Chondrocyte (in vitro differentiated cells): ENCODE measurements at regions not wholly inside any gene's neighbourhood (a gene's known extent, or its start where the extent isn't known, plus 50 kb on each side); places are given as distances from the start of the nearest gene placed in this dataset.
A peak's percentile ranks its signal among the peaks of the same experiment; 100 is the strongest.

ENCODE experiments used
- DNase-seq: peaks from one replicate; pipeline ENCODE4 v3.0.0; 2021; ENCODE audit warnings: mixed read lengths, low spot score
- H3K27ac Mint-ChIP-seq: one replicate; pipeline ENCODE4 v1.8.0; 2021; ENCODE audit warnings: mild to moderate bottlenecking, moderate library complexity, mixed read lengths; ENCODE audit not compliant: unreplicated experiment
- H3K27me3 Mint-ChIP-seq: 2 replicates; pipeline ENCODE4 v1.8.0; 2021; ENCODE audit warnings: low read depth, mixed read lengths
- H3K36me3 Mint-ChIP-seq: 2 replicates; pipeline ENCODE4 v1.8.0; 2021; ENCODE audit warnings: low read depth, mixed read lengths
- H3K4me1 Mint-ChIP-seq: 2 replicates; pipeline ENCODE4 v1.8.0; 2021; ENCODE audit warnings: low read depth, mild to moderate bottlenecking, mixed read lengths
- H3K4me3 Mint-ChIP-seq: one replicate; pipeline ENCODE4 v1.8.0; 2021; ENCODE audit warnings: mild to moderate bottlenecking, moderate library complexity, mixed read lengths; ENCODE audit not compliant: unreplicated experiment
- H3K9me3 Mint-ChIP-seq: 2 replicates; pipeline ENCODE4 v1.8.0; 2021; ENCODE audit warnings: low read depth, mixed read lengths
- TF ChIP-seq, protein P1 (sequence below): fragments of 200-600 bp; sonication (generic); IDR thresholded peaks from 2 replicates; pipeline ENCODE4 v1.5.0; 2021; ENCODE audit warnings: antibody characterized with exemption, mild to moderate bottlenecking, moderate library complexity

DNA sequence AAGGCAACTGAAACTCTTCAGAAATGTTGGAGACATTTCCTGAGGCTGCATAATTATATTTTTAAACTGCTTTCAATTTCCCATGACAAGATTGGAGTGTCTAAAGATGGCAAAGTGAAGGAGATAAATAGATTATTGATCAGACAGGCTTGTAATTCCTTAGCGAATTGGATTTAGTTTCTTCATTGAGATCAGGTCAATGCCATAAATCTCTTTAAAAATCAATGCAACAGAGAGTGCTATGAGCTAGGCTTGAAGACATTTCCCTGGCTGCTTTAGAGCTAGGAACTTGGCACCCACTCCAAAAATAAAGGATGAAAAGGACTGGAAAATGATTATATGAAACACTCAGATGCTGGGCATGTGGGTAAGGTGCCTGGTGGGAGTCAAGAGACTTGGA lies 828.4 kb downstream of the TLR4 start:
- H3K4me3 Mint-ChIP-seq = no peak overlapping the region
- TF ChIP-seq, protein P1, sequence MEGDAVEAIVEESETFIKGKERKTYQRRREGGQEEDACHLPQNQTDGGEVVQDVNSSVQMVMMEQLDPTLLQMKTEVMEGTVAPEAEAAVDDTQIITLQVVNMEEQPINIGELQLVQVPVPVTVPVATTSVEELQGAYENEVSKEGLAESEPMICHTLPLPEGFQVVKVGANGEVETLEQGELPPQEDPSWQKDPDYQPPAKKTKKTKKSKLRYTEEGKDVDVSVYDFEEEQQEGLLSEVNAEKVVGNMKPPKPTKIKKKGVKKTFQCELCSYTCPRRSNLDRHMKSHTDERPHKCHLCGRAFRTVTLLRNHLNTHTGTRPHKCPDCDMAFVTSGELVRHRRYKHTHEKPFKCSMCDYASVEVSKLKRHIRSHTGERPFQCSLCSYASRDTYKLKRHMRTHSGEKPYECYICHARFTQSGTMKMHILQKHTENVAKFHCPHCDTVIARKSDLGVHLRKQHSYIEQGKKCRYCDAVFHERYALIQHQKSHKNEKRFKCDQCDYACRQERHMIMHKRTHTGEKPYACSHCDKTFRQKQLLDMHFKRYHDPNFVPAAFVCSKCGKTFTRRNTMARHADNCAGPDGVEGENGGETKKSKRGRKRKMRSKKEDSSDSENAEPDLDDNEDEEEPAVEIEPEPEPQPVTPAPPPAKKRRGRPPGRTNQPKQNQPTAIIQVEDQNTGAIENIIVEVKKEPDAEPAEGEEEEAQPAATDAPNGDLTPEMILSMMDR = no peak
- peaks cover 2% of the 10 kb centered on the region for H3K27me3 Mint-ChIP-seq
- no peak overlapping the region for H3K27ac Mint-ChIP-seq
- peaks cover 39% of the 10 kb centered on the region for H3K4me1 Mint-ChIP-seq
- no peak for DNase-seq
- H3K9me3 Mint-ChIP-seq = no peaks in the 10 kb centered on the region
- H3K36me3 Mint-ChIP-seq = no peaks in the 10 kb centered on the region

DNA sequence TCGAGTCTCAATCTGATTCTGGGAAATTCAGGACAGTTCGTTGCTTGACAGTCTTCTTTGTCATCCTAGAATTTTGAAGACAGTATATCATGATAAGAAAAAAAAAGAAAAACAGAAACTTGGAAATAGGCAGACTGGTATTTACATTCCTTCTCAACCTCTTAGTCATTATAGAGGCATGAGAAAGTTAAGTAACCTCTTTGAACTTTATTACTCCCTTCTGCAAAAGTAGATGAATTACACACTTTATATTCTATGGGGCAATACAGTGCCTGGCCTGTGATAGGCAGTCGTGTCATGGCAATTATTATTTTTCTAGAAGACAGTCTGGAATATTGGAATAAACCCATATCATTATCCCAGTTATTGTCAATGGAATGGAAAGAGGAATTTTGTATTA lies 828.9 kb downstream of the TLR4 start:
- H3K27ac Mint-ChIP-seq = no peak overlapping the region
- TF ChIP-seq, protein P1 = peak; percentile 37
- no peaks in the 10 kb centered on the region for H3K36me3 Mint-ChIP-seq
- peaks cover 2% of the 10 kb centered on the region for H3K27me3 Mint-ChIP-seq
- DNase-seq = no peak
- H3K4me3 Mint-ChIP-seq = no peak overlapping the region
- H3K4me1 Mint-ChIP-seq = peaks cover 39% of the 10 kb centered on the region
- H3K9me3 Mint-ChIP-seq = no peaks in the 10 kb centered on the region

DNA sequence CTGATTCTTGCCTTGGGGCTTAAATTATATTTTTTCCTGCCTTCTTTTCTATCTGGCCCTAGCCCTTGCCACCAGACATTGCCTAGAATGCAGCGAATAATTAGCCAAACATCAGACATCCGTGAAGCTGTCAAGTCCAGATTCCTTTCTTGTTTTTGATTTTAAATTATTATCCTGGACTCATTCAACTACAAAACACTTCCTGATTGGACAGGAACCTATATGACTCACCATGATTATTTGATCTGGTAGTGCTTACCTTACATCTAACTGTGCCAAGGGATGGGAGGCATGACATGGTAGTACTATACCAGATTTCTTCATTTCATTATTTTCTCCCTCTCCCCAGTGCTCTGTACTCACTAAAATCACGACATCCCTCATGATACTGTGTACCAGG lies 829.6 kb downstream of the TLR4 start:
- H3K9me3 Mint-ChIP-seq = no peaks in the 10 kb centered on the region

DNA sequence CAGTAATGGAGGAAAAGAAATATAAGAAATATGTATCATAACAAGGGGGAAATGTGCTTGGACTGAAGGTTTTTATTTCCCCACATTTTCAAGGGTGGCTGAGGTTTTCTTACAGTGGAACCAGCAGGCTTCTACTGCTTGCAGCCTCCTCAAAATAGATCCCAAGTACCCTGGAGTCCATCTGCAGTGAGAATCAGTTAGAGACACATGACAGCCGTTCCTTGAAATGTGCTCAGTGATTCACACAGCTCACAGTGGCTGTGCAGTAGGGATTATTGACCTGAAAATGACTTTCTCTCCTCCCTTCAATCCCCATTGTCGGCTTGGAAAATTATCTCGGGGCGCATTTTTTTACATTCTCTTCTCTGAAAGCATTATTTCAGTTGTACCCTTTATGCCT lies 832.0 kb downstream of the TLR4 start:
- TF ChIP-seq, protein P1 = no peak
- Mint-ChIP-seq H3K27me3 (peaks cover 2% of the 10 kb centered on the region), H3K9me3 (no peaks in the 10 kb centered on the region), H3K36me3 (no peaks in the 10 kb centered on the region), H3K27ac (no peak overlapping the region), H3K4me3 (no peak overlapping the region), H3K4me1 (peaks cover 34% of the 10 kb centered on the region)
- no peak for DNase-seq

More for the DNA sequence above, 829.6 kb downstream of the TLR4 start:
- Mint-ChIP-seq H3K36me3 (no peaks in the 10 kb centered on the region), H3K27ac (no peak overlapping the region), H3K4me1 (peaks cover 40% of the 10 kb centered on the region), H3K4me3 (no peak overlapping the region), H3K27me3 (peaks cover 2% of the 10 kb centered on the region)
- no peak for DNase-seq
- TF ChIP-seq, protein P1 = no peak

DNA sequence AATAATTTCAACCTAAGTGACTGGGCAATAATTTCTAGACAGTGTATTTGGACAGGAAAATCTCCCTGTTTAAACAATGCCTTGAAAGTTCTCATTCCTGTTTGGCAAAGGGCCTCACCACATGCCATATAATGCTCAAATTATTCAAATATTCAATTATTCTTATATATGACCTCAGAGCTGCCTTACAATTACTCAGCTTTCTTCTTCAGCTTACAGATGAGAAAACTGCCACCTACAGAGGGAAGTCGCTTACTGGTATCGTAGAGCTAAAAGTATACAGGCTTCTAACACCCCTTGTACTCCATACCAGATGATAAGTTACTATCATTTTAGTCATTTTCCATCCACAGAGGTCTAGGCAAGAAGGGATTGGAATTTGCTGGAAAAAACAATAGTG lies 830.3 kb downstream of the BRINP1 start:
- peaks cover 18% of the 10 kb centered on the region for H3K4me1 Mint-ChIP-seq
- TF ChIP-seq, protein P1 = no peak
- H3K27me3 Mint-ChIP-seq = peaks cover 8% of the 10 kb centered on the region
- H3K4me3 Mint-ChIP-seq = no peak overlapping the region
- H3K36me3 Mint-ChIP-seq = no peaks in the 10 kb centered on the region
- DNase-seq = no peak
- H3K9me3 Mint-ChIP-seq = no peaks in the 10 kb centered on the region
- no peak overlapping the region for H3K27ac Mint-ChIP-seq
